Fibroblast of mammary gland (primary cell): ENCODE measurements at regions not wholly inside any gene's neighbourhood (a gene's known extent, or its start where the extent isn't known, plus 50 kb on each side); places are given as distances from the start of the nearest gene placed in this dataset.

Source experiments
- DNase-seq: peaks from one replicate; pipeline ENCODE4 v3.0.0-alpha.2; 2010; ENCODE audit warnings: low read depth
- H3K4me3 ChIP-seq: 2 replicates; pipeline ENCODE4 v1.5.1; 2011; ENCODE audit warnings: low read depth, mild to moderate bottlenecking, low read length, moderate library complexity; ENCODE audit not compliant: control insufficient read depth
- CTCF ChIP-seq: conservative IDR thresholded peaks from 2 replicates; pipeline ENCODE4 v1.5.1; 2011; ENCODE audit warnings: low read depth, low read length, inconsistent platforms; ENCODE audit not compliant: control insufficient read depth, insufficient read depth

GRCh38 chrX:39206399-39207145 lies 405.3 kb downstream of the MID1IP1 start:
- TF ChIP-seq CTCF = no peak
- H3K4me3 ChIP-seq = no peak overlapping the region
- no peak for DNase-seq

GRCh38 chrX:39211501-39211900 lies 410.2 kb downstream of the MID1IP1 start:
- no peak overlapping the region for H3K4me3 ChIP-seq
- no peak for DNase-seq
- TF ChIP-seq CTCF = no peak

- no peak for TF ChIP-seq CTCF
- no peak for DNase-seq
- no peak overlapping the region for H3K4me3 ChIP-seq
These were observed 411.2 kb downstream of the MID1IP1 start for GRCh38 chrX:39212456-39212855.

- TF ChIP-seq CTCF = no peak
- H3K4me3 ChIP-seq = no peak overlapping the region
- DNase-seq = no peak
These were observed 413.3 kb downstream of the MID1IP1 start for GRCh38 chrX:39214387-39215126.

GRCh38 chrX:39220952-39221351 lies 419.7 kb downstream of the MID1IP1 start:
- no peak for TF ChIP-seq CTCF
- H3K4me3 ChIP-seq = no peak overlapping the region
- no peak for DNase-seq

GRCh38 chrX:39222346-39223113 lies 421.3 kb downstream of the MID1IP1 start:
- no peak for TF ChIP-seq CTCF
- no peak for DNase-seq
- no peak overlapping the region for H3K4me3 ChIP-seq
